PC-3 (cell line): ENCODE measurements at regions not wholly inside any gene's neighbourhood (a gene's known extent, or its start where the extent isn't known, plus 50 kb on each side); places are given as distances from the start of the nearest gene placed in this dataset.

Source experiments
- EZH2 ChIP-seq: fragments of 300-600 bp; sonication (generic); IDR thresholded peaks from one replicate; pipeline ENCODE4 v1.6.1; 2017; ENCODE audit warnings: antibody characterized with exemption, mild to moderate bottlenecking, low read length; ENCODE audit not compliant: unreplicated experiment
- EZH2phosphoT487 ChIP-seq: fragments of 300-600 bp; sonication (generic); IDR thresholded peaks from 2 replicates; pipeline ENCODE4 v1.6.1; 2018; ENCODE audit warnings: mild to moderate bottlenecking, antibody characterized with exemption, low read length, borderline replicate concordance
- TF ChIP-seq, protein P1 (sequence below): fragments of 300-600 bp; sonication (generic); conservative IDR thresholded peaks from 2 replicates; pipeline ENCODE4 v1.5.1; 2017; ENCODE audit warnings: antibody characterized with exemption, low read depth, mild to moderate bottlenecking, low read length

DNA sequence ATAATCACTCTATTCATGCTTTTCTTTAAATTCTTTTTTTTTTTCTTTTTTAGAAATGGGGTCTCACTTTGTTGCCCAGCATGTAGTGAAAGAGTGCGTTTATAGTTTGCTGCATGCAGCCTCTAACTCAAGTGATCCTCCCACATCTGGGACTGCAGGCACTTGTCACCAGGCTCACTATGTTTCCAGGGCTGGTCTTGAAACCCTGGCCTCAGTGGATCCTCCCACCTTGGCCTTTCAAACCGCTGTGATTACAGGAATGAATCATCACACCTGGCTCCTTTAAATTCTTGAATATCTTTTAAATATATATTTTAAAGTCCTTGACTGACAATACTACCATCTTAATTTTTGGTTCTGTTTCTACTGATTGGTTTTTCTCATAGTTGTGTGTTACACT lies 591.6 kb upstream of the KCND2 start:
- TF ChIP-seq, protein P1, sequence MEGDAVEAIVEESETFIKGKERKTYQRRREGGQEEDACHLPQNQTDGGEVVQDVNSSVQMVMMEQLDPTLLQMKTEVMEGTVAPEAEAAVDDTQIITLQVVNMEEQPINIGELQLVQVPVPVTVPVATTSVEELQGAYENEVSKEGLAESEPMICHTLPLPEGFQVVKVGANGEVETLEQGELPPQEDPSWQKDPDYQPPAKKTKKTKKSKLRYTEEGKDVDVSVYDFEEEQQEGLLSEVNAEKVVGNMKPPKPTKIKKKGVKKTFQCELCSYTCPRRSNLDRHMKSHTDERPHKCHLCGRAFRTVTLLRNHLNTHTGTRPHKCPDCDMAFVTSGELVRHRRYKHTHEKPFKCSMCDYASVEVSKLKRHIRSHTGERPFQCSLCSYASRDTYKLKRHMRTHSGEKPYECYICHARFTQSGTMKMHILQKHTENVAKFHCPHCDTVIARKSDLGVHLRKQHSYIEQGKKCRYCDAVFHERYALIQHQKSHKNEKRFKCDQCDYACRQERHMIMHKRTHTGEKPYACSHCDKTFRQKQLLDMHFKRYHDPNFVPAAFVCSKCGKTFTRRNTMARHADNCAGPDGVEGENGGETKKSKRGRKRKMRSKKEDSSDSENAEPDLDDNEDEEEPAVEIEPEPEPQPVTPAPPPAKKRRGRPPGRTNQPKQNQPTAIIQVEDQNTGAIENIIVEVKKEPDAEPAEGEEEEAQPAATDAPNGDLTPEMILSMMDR, result no peak
- TF ChIP-seq EZH2, result no peak
- TF ChIP-seq EZH2phosphoT487, result no peak
